ENCODE measurements at regions not wholly inside any gene's neighbourhood (a gene's known extent, or its start where the extent isn't known, plus 50 kb on each side); places are given as distances from the start of the nearest gene placed in this dataset.
A peak's percentile ranks its signal among the peaks of the same experiment; 100 is the strongest.
"Not testable (repeated sequence)": the region's sequence is repeated elsewhere in the genome, so short reads cannot be mapped to it uniquely, and the experiment has no call there.

DNA sequence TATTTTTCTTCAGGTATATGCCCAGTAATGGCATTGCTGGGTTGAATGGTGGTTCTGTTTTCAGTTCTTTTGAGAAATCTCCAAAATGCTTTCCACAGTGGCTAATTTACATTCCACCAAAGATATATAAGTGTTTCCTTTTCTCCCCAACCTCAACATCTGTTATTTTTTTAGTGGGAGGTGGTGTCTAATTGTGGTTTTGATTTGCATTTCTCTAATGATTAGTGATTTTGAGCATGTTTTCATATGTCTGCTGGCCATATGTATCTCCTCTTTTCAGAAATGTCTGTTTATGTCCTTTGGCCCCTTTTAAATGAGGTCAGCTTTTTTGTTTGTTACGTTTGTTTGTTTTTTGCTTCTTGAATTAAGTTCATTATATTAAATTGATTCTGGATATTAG is 760.2 kb downstream of the KCNA4 start:
- peak in 1 of 2 experiments; percentile 13 for DNase-seq (ENCODE audit: low read depth in 2 of 2)

DNA sequence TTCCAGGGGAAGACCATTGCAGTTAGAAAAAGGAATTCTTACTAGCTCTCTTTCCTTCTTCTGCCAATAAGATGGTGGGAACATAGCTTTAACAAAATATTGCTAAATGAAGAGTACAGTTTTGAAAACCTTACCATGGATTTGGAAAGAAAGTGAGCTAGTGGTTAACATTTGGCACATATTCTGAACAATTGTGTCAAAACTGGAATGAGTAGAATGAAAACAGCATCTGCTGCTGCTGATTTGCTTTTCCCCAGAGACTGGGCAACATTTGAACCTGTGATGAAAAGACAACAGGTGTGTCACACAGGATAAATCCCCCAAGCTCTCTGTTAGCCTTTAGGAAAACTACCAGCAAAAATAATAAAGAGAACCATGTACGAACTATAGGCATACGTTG is 761.4 kb downstream of the KCNA4 start:
- no peak for DNase-seq (ENCODE audit: low read depth in 2 of 2)

DNA sequence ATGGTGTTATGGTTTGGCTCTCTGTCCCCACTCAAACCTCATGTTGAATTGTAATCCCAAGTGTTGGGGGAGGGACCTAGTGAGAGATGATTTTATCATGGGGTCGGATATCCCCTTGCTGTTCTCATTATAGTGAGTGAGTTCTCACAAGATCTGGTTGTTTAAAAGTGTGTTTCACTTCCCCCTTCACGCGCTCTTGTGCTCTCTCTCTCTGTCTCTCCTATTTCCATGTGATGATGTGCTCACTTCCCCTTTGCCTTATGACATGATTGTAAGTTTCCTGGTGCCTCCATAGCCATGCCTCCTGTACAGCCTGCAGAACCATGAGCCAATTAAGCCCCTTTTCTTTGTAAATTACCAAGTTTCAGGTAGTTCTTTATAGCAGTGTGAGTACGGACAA is 765.1 kb downstream of the KCNA4 start:
- no peak for DNase-seq (ENCODE audit: low read depth in 2 of 2)

DNA sequence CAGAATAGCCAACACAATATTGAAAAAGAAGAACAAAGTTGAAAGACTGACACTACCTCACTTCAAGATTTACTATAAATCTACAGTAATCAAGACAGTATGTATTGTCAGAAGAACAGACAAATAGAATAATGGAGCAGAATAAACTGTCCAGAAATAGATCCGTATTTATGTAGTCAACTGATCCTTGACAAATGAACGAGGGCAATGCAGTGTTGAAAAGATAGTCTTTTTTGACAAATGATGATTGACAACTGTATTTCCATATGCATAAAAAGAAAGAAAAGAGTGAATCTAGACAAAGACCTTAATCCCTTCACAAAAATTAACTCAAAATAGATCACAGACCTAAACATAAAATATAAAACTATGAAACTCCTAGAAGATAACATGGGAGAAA is 767.1 kb downstream of the KCNA4 start:
- DNase-seq (ENCODE audit: low read depth in 2 of 2): no peak

DNA sequence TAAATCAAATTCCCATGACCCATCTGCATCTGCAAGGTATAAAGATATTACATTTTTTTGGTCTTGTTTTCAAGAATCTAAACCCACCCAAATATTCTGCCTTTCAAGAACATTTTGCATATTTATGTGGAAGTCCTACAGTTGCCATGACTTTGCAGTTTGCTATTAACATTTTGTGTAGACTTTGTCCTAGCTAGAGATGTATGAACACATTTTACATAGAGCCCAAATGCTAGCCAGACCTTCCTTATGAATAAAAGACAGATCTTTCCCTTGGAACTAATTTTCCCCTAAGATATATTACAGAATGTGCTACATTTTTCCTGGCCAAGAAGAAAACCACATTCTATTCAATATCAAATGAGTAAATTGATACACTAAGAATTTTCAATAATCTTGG is 772.5 kb downstream of the KCNA4 start:
- DNase-seq (ENCODE audit: low read depth in 2 of 2): no peak

DNA sequence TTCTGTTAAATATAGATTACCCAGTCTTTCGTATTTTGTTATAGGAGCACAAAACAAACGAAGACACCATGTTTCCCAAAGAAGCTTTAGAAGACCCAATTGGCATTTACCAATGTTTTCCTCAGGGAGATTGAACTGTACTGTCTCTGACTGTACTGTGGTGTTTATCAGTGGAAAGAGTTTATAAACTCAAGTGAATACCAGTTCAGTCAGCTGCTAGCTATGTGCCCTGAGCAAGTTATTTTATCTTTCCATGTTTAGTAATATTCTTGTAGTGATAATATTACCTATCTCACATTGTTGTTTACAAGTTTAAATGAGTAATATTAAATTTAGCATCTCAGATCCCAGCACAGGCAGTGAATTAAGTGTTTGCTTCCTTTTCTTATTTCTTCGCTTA is 773.2 kb downstream of the KCNA4 start:
- DNase-seq (ENCODE audit: low read depth in 2 of 2): no peak

DNA sequence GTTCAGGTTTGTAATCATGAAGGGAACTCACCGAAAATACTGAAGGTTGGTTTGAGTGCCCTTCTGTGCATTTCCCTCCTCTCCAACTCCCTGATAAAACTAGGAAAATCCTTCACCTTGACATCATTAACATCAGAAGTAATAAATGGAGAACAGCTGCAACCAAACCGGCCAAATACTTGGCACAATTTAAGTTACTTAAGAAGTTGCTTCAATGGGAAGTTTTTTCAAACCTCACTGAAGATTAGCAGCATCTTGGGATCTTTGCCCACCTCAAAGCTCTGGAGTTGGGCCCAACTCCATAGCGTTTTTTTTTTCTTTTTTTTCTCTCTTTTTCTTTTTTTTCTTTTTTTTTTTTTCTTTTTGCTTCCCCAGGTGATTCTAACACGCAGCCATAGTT is 784.8 kb downstream of the KCNA4 start:
- no peak for DNase-seq (ENCODE audit: low read depth in 2 of 2)

DNA sequence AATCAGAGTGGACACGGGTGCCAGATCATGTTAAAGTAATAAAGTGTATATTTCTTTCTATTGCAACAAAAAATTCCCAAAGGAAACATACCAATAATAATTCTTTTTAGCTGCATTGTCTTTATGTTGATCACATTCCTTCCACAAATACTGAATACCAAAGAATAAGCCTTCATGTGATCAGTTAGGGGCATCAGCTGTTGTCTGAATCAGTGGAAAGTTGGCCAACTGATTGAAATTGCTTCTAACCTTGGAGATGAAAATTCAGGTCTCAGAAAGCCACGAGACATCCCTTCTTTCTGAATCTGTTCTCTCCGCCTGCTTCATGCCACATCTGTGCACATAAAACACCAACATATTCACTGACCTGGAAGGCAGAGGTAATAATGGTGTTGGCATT is 785.2 kb downstream of the KCNA4 start:
- DNase-seq (ENCODE audit: low read depth in 2 of 2): no peak

DNA sequence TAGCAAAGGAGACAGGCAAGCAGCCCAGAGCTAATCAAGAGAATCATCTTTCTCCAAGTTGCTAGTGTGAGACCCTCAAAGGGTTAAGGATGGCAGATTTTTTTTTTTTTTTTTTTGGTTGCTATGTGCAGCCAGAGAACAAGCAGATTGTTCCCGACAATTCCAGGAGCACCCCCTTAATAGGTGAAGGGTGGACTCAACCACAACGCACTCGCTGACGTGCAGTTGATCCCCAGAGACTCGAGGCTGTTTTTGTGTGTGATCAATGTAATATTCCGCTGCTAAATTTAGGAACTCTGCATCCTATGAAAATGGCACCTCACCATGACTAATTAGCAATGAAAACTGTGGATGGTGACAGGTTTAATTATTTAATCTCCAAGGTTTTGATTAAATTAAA is 789.0 kb downstream of the KCNA4 start:
- no peak for DNase-seq (ENCODE audit: low read depth in 2 of 2)

DNA sequence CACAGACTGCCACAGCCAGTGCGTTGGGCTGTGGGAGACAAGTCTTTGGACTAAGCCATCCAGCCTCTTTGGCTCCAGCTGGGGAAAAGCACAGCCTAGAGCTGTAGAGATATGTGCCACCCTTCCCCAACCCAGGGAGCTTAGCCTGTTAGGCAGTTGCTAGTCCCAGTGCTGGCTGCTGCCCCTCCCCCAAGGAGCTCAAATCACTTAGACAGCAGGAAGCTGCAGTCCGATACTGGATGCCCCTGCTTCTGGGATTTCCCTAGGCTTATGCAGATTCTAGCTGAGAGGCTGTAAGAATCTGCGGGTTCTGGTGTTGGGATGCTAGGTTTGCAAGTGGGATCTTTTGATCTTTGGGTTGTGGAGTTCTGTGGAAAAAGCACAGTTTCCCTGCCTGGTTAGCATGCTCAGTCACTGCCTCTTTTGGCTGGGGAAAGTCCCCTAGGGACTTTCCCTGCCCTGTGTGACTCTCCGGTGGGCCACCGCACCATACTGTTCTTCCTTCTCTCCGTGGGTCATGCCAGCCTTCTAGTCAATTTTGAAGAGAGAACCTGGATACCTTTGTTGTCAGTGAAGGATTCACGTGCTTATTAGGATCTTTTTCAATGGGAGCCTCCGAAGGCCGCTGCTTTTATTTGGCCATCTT is 792.0 kb downstream of the KCNA4 start:
- DNase-seq (ENCODE audit: low read depth in 2 of 2): no peak

DNA sequence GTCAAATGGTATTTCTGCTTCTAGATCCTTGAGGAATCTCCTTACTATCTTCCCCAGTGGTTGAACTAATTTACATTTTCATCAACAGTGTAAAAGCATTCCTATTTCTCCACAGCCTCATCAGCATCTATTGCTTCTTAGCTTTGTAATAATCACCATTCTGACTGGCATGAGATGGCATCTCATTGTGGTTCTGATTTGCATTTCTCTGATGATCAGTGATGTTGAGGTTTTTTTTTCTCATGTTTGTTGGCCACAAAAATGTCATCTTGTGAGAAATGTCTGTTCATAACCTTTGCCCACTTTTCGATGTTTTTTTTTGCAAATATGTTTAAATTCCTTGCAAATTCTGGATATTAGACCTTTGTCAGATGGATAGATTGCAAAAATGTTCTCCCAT is 797.3 kb downstream of the KCNA4 start:
- DNase-seq (ENCODE audit: low read depth in 2 of 2): not testable (repeated sequence)

DNA sequence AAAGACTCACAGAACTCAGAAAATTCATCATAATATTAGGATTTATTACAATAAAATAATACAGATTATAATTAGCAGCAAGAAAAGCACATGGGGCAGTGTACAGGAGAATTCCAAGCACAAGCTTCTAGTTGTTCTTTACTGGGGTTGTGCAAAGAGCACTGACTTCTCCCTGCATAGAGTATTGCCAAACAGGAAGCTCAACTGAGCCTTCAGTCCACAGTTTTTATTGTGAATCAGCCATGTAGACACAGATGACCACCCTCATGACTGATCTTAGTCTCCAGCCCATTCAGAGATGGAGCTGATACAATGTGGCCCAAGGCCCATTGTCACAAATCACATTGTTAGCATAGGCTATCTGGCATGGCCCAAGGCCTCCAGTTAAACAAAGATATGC is 798.9 kb downstream of the KCNA4 start:
- no peak for DNase-seq (ENCODE audit: low read depth in 2 of 2)

DNA sequence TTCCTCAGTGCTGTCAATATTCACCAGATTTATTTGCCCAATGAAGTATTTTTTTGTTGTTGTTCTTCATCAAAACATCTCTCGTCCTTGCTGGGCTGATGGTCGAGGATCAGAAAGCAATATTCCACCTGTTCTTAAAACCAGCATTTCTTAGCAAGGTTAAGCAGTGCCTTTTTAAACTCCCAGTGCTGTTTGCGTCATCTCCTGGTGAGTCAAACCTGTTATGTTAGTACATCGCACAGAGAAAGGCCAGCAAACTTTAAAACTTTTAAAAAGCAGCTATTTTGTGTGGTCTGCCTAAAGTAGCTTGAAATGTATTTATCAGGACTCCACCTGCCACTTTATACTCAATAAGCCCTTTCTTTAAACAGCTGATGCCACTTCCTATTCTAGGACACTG is 802.0 kb downstream of the KCNA4 start:
- no peak for DNase-seq (ENCODE audit: low read depth in 2 of 2)

DNA sequence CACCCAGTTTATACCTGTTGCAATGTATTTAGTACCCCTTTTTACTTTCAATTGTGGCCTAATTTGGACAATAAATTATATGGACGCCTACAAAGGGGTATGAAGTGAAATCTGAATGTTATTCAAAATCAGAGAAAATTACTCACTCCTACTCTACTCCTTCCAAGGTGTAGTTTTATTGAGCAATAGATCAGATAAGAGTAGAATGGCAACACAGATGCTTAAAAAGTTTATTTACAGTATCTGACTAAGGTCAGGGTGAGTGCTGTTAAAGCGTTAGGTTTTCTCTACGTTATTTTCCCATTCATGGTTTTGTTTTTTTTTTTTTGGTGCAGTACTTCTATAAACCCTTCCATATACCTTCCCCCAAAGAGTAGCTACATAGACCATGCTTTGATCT is 805.6 kb downstream of the KCNA4 start:
- no peak for DNase-seq (ENCODE audit: low read depth in 2 of 2)

DNA sequence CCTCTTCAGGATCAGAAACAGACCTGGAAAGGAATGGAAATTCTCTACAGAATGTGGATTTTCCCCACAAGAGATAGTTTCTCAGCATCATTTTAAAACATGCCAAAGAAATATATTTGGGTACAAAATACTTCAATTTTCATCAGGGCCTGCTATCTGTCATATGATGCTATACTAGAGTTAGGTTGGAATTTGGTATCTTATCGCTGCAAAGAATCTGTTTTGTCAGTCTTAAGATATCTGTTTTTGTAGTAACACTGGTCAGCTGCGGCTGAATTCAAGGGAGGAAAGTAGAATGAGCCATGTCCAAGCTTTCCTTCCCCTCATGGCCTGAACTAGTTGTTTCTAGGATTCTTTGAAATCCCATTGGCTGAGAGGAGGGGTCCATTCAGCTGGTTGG is 806.4 kb downstream of the KCNA4 start:
- DNase-seq (ENCODE audit: low read depth in 2 of 2): no peak

DNA sequence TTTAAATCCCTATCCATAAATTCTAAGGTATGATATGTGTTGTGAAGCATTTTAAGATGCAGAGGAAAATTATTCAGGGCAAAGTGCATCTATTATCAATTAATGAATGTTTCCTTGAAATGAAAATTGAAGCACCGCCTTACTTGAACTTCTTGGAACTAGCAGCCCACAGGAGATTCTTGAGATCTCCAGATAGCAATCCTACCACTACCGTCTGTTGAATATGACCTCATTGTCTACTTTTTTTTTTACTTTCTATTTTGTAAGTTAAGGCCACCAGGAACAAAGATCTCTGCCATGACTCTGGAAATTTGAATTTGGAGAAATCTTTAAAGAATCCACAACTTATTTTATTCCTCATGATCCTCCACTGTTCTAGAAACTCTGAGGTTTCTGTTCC is 808.7 kb downstream of the KCNA4 start:
- no peak for DNase-seq (ENCODE audit: low read depth in 2 of 2)

DNA sequence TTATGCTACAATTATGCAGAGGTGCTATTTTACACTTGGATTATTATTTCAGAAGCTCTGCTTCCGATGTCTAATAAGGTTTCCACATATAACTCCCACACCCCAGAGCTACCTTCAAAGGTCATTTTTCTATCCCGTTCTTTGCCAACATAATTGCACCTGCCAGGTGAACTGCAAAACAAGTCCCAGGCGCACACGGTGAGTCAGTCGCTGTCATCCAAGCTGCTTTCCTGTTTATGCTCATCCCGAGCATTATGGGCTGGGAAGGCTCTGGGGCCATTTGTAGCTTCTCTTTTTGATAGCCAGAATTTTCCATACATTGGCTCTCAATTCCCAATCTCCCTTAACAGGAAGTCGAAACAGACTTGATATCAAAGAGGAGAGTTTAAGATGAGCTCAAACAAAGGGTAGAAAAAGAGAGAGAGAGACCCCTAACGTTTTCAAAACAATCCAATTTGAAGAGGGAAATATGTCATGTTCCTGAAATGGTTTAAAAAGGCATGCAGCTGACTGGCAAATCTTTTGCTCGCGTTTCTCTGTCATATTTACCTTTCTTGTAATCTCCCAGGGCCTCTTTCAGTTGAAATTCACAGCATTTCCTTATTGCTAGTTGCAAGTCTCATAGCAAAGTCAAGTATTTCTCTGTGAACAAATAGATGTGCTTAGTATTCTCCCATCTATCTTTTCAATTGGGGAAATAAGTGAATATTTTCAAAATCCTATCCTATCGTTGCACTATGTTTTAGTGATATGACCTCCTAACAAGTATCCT is 815.9 kb downstream of the KCNA4 start:
- no peak for DNase-seq (ENCODE audit: low read depth in 2 of 2)

DNA sequence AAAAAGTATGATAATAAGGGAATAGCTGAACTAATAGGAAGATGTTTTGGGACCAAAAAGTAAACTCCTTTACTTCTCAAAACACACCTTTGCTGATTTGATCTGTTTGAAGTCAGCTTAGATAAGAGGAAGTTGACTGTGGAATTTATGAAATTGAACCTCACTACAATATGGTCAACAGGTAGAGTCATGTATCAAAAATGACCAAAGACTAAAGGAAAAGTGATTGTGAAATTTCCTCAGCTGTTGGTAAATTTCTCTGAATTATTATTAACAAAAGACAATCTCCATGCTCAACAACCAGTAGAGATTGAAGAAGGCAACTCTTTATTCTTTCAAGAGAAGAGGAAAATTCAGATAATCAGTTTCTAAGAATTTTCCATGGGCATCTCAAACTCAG is 826.5 kb downstream of the KCNA4 start:
- no peak for DNase-seq (ENCODE audit: low read depth in 2 of 2)

DNA sequence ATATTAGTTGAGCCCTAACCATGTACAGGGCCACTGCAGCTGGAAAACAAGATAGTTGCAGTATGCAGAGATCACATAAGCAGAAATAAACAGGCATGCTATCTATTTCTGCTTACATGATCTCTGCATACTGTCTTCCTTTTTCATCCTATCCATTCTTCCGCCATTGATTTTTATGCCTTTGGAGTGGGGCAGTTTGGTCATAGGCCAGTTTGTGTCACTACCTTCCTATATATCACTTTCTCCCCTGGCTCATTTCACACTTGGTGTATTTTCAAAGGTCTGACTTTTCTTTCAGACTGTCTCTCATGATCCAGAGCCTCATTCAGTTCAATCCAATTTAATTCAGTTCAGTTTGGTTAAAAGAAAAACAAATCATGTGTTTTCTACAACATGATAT is 829.6 kb downstream of the KCNA4 start:
- no peak for DNase-seq (ENCODE audit: low read depth in 2 of 2)

DNA sequence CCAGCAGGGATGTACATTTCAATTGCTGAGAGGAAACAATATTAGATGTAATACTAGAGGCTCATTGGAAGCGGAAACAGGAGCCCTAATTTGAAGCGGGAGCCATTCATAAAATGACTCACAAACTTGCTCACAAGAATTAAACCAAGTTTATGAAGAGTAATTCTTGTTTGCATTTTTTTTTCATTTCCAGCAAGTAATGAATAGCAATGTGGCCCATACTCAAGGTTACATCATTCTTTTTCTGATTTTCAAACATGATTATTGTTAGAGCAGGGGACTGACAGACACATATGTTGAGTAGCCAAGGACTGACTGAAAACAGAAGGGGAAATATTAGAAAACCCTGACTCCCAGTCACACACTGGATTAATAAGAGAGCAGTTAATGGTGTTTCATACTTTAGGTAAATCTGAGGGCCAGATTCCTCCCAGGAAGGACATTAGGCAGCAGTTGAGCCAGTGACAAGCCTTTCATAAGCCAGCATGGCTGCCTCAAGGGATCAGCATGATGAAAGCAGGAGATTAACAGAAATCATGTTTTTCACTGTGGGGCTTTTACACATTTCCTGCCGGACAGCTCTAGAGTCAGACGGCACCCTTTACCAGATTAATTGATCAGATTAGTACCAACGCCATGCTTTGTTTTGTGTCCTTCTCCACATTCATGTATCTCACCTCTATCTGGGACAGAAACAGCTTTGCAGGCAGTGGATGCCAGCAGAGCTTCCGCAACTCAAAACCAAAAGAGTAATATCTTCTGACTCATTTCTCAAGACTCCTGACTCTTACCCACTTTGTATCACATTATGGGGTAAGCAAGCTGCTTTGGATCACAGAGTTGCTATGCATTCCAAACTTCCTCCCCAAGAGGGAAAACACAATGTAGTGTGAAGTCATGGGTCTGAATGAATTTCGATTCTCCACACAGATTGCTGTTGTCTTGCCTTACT is 831.6 kb downstream of the KCNA4 start:
- DNase-seq (ENCODE audit: low read depth in 2 of 2): peak; percentile 86 to 87

DNA sequence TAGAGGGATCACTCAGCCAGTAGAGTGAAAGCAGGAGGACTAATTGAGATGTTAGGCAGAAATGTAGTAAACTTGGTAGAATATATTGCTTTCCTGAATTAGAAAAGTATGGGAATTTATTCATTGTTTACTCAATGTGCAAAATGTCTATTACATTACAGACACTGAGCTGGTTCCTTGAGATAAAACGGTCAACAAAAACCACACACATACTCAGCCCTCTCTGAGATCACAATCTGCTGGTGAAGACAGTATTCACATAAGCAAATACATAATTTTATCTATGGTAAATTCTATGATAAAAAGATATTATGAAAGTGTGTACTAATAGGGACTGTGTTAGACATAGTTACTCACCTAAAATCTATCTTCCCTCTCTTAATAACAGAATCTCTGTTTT is 833.5 kb downstream of the KCNA4 start:
- no peak for DNase-seq (ENCODE audit: low read depth in 2 of 2)

DNA sequence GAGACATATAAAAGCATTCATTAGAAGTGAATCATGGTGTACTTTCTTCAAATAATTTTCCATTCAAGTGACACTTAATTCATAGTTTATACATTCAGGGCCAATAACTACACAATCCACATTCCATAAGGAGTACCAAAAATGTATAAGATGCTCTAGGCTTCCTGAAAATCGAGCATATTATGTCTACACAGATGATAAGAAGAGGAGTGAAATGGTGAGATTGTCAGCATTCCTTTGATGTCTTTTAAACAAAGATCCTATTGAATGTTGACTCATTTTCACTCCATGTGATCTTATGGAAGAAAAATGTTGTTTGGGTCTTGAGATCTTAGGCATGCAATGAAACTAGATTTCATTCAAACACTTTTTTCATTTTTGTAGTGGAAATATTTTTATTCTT is 843.2 kb downstream of the KCNA4 start:
- peak; percentile 85 to 91 for DNase-seq (ENCODE audit: low read depth in 2 of 2)
